OCI-LY1 (cell line): ENCODE measurements at regions not wholly inside any gene's neighbourhood (a gene's known extent, or its start where the extent isn't known, plus 50 kb on each side); places are given as distances from the start of the nearest gene placed in this dataset.

ENCODE experiments used
- CTCF ChIP-seq: fragments of 200-600 bp; sonication (generic), shearing (Covaris generic); IDR thresholded peaks from 2 replicates; pipeline ENCODE4 v1.5.1; 2017; ENCODE audit warnings: mild to moderate bottlenecking, antibody characterized with exemption, low read length, moderate library complexity, mixed read lengths
- EZH2 ChIP-seq: fragments of 200-600 bp; sonication (generic), shearing (Covaris generic); IDR thresholded peaks from 2 replicates; pipeline ENCODE4 v1.8.0; 2017; ENCODE audit warnings: borderline replicate concordance, mixed run types, mild to moderate bottlenecking, antibody characterized with exemption, low read length, moderate library complexity, mixed read lengths

- TF ChIP-seq CTCF (no peak), EZH2 (no peak)
Measured at GRCh38 chr14:104432611-104433231, 146.8 kb upstream of the C14orf180 start.
